Stimulated activated CD4-positive, alpha-beta T cell treated with anti-CD3 and anti-CD28 coated beads, Interleukin-2, amount 100 ng/mL, for 4 hours (primary cell): ENCODE measurements at regions not wholly inside any gene's neighbourhood (a gene's known extent, or its start where the extent isn't known, plus 50 kb on each side); places are given as distances from the start of the nearest gene placed in this dataset.
"Not testable (repeated sequence)": the region's sequence is repeated elsewhere in the genome, so short reads cannot be mapped to it uniquely, and the experiment has no call there.

Source experiments
- DNase-seq: peaks from one replicate; pipeline ENCODE4 v3.0.0-alpha.2; 2020; ENCODE audit warnings: low read depth

- DNase-seq, result not testable (repeated sequence)
These were observed 171.4 kb upstream of the AGR3 start for GRCh38 chr7:17053164-17053563.

- DNase-seq, result no peak
These were observed 172.4 kb upstream of the AGR3 start for GRCh38 chr7:17054206-17054605.

GRCh38 chr7:17054836-17055235, 173.1 kb upstream of the AGR3 start:
- DNase-seq, result no peak

- DNase-seq, result no peak
These were observed 173.8 kb upstream of the AGR3 start for GRCh38 chr7:17055596-17055995.

- no peak for DNase-seq
These were observed 174.8 kb upstream of the AGR3 start for GRCh38 chr7:17056491-17057142.

- no peak for DNase-seq
These were observed 175.3 kb upstream of the AGR3 start for GRCh38 chr7:17057143-17057509.

- DNase-seq, result no peak
These were observed 176.8 kb upstream of the AGR3 start for GRCh38 chr7:17058568-17058967.

- DNase-seq, result no peak
These were observed 178.3 kb upstream of the AGR3 start for GRCh38 chr7:17060051-17060450.

GRCh38 chr7:17061443-17061842, 179.7 kb upstream of the AGR3 start:
- no peak for DNase-seq

GRCh38 chr7:17062151-17063044, 180.6 kb upstream of the AGR3 start:
- DNase-seq, result no peak

- DNase-seq, result no peak
These were observed 181.2 kb upstream of the AGR3 start for GRCh38 chr7:17063045-17063383.

GRCh38 chr7:17067691-17068090, 185.9 kb upstream of the AGR3 start:
- no peak for DNase-seq

- no peak for DNase-seq
These were observed 187.4 kb upstream of the AGR3 start for GRCh38 chr7:17069146-17069545.

- DNase-seq, result no peak
These were observed 188.5 kb upstream of the AGR3 start for GRCh38 chr7:17070231-17070708.

- DNase-seq, result no peak
These were observed 190.1 kb upstream of the AGR3 start for GRCh38 chr7:17071866-17072265.

GRCh38 chr7:17075601-17076255, 193.9 kb upstream of the AGR3 start:
- no peak for DNase-seq

GRCh38 chr7:17078298-17078697, 196.5 kb upstream of the AGR3 start:
- no peak for DNase-seq

- DNase-seq, result no peak
These were observed 201.8 kb upstream of the AGR3 start for GRCh38 chr7:17083392-17084165.

- no peak for DNase-seq
These were observed 202.3 kb upstream of the AGR3 start for GRCh38 chr7:17084166-17084475.

- no peak for DNase-seq
These were observed 203.4 kb upstream of the AGR3 start for GRCh38 chr7:17085186-17085585.

- DNase-seq, result no peak
These were observed 204.6 kb upstream of the AGR3 start for GRCh38 chr7:17086403-17086802.

GRCh38 chr7:17090751-17091150, 207.7 kb upstream of the AHR start:
- DNase-seq, result no peak
